GM18867 (cell line): ENCODE measurements at regions not wholly inside any gene's neighbourhood (a gene's known extent, or its start where the extent isn't known, plus 50 kb on each side); places are given as distances from the start of the nearest gene placed in this dataset.

Experiments used
- ATAC-seq: cut with Tn5 transposase; IDR thresholded peaks from one replicate; pipeline ENCODE4 v1.9.1; 2021; ENCODE audit warnings: mild to moderate bottlenecking, moderate library complexity; ENCODE audit not compliant: unreplicated experiment

GRCh38 chr18:41553716-41554115, 401.3 kb upstream of the PIK3C3 start:
- ATAC-seq, result no peak

DNA sequence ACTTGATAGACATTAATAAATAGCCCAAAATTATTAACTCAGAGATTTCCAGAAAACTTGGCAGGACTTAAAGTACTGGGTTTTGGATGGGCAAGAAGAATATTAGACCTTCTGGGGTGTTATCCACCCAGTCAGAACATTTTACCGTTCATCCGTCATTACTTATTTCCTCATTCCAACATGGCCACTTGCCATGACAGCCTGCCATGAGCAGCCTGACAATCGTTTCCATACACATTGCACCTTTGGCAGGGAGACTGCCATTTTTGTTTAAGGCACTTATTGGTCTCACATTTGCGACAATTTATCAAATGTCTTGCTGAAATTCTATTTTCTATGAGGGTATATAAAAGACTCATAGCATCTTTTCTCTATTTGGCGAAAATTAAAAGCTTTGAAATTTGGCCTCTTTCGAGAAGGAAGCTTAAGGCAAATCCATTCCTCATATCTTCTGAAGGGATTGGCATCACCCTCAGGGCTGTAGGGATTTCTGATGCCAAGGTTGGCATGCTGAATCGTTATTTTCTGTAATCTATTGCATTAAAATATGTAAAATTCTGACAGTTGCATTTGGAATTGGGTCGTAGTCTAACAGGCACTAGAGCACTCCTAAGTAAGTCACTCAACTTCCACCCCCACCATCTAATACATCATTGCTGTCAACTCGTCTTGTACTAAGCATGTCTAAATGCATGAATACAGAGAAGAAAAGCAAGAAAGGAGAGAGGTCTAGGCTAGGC, 406.3 kb upstream of the PIK3C3 start:
- no peak for ATAC-seq

GRCh38 chr18:41545091-41545888, 409.7 kb upstream of the PIK3C3 start:
- ATAC-seq, result no peak

GRCh38 chr18:41543815-41544214, 411.2 kb upstream of the PIK3C3 start:
- ATAC-seq, result no peak

DNA sequence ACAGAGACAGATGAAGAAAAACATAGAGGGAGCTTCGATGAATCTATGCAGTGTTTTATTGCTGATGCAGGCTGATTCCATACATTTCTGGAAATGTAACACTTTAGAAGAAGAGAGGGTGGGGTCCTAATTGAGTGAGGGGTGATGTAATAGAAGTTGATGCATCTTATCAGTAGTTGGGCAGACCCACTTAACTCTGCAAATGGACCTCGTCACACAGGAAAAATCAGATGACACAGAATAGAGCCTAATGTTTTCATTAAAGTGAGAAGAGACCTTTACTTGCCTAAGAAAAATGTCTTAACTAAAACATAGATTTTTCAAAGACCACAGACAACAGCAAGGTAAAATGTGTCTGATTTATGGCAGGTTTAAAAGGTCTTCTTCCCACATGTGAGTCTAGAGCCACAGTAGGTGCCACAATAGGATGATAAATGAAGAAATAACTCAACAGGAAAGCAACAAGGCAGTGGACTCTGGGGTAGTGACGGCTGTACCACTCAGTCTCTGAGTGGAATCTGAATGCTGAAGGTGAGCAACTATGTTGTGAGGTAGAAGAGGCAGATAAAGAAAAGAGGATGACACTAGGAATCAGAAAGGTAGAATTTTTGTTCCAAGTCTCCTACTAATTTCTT, 414.7 kb upstream of the PIK3C3 start:
- ATAC-seq, result no peak

DNA sequence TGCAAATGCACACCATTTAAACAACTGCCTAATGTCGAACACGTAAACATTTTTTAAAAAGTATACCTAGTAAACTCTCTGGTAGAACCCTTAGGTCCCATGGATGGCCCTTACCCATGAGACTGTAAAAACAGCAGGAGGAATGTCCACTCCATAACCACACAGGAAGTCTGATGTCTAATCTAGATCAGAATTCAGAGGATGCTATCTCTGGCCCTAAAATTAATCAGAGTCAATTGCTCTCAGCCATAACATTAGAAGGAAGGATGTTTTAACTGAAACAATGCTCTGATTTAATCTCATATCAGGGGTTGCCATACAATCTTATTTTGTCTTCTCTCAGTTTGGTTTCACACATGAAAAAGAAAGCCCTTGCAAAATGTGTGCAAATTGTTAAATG, 416.3 kb upstream of the PIK3C3 start:
- no peak for ATAC-seq

DNA sequence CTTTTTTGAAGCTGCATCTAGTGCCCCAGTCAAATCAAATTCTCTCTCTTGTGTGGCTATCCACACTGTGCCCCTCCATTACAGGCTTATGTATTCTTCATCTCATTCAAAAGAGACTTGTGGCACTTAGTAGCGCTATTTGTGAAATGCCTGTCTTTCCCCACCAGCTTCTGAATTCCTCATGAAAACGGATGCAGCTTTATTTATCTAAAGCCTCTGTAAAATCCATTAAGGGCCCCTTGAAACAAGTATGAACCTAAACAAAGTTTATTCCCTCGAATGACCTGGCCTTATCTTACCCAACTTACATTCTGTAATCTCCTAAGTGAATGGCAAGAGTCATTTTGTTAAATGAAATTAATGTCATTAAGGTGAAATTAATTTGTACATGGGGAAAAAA, 417.4 kb upstream of the PIK3C3 start:
- no peak for ATAC-seq

GRCh38 chr18:41532344-41533086, 422.5 kb upstream of the PIK3C3 start:
- ATAC-seq, result no peak

GRCh38 chr18:41530970-41531369, 424.1 kb upstream of the PIK3C3 start:
- ATAC-seq, result no peak

GRCh38 chr18:41529093-41529492, 425.9 kb upstream of the PIK3C3 start:
- ATAC-seq, result no peak

- ATAC-seq, result no peak
These were observed 429.0 kb upstream of the PIK3C3 start for GRCh38 chr18:41526054-41526453.

DNA sequence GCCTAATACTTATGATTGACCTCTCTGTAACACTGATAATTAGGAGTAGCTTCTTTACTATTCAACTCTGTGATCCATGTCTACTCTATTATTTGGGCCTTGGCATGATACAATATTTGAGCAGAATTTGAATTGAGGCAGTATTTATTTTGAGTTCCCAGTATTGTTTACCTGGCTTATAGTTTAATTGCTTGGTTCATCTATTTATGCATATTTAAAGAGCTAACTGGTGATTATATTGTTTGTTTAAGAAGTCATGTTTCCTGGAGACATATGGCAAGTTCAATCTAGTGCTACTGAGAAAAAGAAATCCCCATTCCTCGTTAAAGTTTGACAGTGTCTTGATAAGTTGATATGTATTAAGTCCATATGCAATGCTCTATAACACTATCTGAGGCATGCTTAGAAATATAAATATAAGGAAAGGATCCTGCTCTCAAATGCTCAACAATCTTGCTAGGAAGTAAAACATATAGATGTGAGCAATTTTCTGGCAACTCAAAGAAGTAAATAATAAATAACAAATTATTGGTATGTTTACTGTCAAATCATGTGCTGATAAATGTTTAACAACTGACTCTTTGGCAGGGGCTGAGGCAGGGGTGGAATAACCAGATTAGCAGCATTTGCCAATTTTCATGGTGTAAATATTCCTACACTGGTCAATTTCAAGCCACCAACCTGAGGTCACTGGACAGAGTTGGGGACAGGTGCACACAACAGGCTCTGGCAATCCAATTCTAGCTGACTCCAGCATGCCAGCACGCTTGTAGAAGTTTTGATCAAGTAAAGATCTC, 430.2 kb upstream of the PIK3C3 start:
- no peak for ATAC-seq

DNA sequence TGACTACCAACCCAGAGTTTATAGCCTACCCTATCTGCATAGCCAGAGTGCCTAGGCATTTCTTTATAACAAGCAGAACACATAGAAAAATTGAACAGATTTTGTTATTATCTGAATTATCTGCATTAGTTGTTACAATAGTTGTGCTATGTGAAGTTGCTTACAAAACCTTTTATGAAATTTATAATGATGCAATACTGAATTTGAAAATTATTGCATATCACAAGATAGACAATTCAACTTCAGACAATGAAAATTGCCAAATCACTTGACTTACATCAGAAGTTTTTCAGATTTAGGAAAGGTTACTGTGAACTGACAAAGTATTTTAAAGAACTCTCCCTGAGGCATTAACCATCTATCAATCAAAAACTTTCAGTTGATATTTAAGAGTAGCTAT, 437.9 kb upstream of the PIK3C3 start:
- ATAC-seq, result no peak

- ATAC-seq, result no peak
These were observed 441.6 kb upstream of the PIK3C3 start for GRCh38 chr18:41513438-41513837.

GRCh38 chr18:41504316-41504715, 450.7 kb upstream of the PIK3C3 start:
- ATAC-seq, result no peak

GRCh38 chr18:41501848-41502247, 453.2 kb upstream of the PIK3C3 start:
- ATAC-seq, result no peak

DNA sequence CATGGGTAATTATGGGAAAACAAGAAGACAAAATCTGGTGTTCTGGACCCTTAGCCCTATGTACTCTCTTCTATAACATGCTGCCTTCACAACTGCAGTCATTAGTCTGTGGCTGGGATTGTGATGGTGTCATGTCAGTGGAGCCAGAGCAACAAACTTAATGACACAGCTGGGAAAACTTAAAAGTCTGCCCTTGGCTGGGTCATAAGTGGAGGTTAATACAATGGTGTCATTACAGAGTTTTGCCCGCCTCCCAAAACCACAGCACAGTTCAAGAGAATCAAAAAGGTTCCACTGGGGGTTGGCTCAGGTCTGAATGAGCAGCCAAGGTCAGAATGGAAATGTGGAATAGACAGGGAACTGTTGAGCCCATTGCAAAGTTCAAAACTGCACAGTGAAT, 455.7 kb upstream of the PIK3C3 start:
- ATAC-seq, result no peak

- no peak for ATAC-seq
These were observed 464.2 kb upstream of the PIK3C3 start for GRCh38 chr18:41490861-41491260.

DNA sequence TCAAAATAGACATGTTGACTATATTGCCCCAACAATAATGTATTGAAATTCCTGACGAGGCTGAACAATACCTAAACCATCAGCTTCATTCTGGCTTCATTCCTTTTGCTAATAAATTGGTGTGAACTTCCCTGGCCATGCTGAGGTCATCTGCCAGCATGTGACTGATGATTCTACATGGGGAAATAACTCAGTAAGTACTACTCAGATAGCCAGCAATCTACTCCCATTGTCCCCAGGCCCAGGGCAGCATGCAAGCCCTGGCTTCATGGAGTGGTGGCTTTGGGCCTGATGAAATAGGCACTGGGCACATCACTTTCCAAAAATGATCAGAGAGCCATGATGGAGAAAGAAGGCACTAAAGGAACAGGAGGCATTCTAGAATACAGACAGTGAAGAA, 468.5 kb upstream of the PIK3C3 start:
- no peak for ATAC-seq

- ATAC-seq, result no peak
These were observed 471.0 kb upstream of the PIK3C3 start for GRCh38 chr18:41484069-41484468.
